ENCODE measurements at regions not wholly inside any gene's neighbourhood (a gene's known extent, or its start where the extent isn't known, plus 50 kb on each side); places are given as distances from the start of the nearest gene placed in this dataset.

- Histone ChIP-seq H3K4me1 (ENCODE audit: control insufficient read depth in 1 of 2, insufficient read depth in 2 of 2, low read length in 2 of 2) (peaks cover 7 to 18% of the 10 kb centered on the region in 2 experiments; a peak in 3 of 4 replicates), H3K4me2 (ENCODE audit: low read length) (peak overlapping the region; percentile 72), H3K27me3 (ENCODE audit: insufficient read depth, low read length) (peaks cover 7% of the 10 kb centered on the region; the same call in 1 of the 2 replicates), H3K9me3 (ENCODE audit: control insufficient read depth in 1 of 2, insufficient read depth in 1 of 2, low read depth in 1 of 2, low read length in 2 of 2) (no peaks in the 10 kb centered on the region), H3K27ac (ENCODE audit: low read depth, low read length) (no peak overlapping the region), H4K20me1 (ENCODE audit: insufficient read depth) (no peaks in the 10 kb centered on the region), H3K9me2 (ENCODE audit: insufficient read depth) (no peaks in the 10 kb centered on the region), H3K9ac (ENCODE audit: low read length) (0 out of 2 replicates have a peak overlapping the region, but pooled peaks have one; percentile 6), H3K79me2 (ENCODE audit: insufficient read depth, low read length) (no peaks in the 10 kb centered on the region), H3K36me3 (ENCODE audit: control insufficient read depth in 1 of 2, insufficient read depth in 2 of 2, low read length in 2 of 2) (no peaks in the 10 kb centered on the region), H2AFZ (ENCODE audit: low read depth, low read length, poor library complexity, severe bottlenecking) (peak overlapping the region; percentile 99), H3K4me3 (replicated peaks in 1 of 2; ENCODE audit: low read depth in 1 of 2, low read length in 2 of 2) (peak overlapping the region; percentile 36 to 52)
- peak; percentile 88 for TF ChIP-seq CBX3 (IDR thresholded peaks at IDR 0.05; ENCODE audit: low read depth)
- peak; percentile 96 for TF ChIP-seq MAX (IDR thresholded peaks at IDR 0.05)
- no peak for TF ChIP-seq ZFX (IDR thresholded peaks at IDR 0.05)
- TF ChIP-seq SRF (IDR thresholded peaks at IDR 0.05; ENCODE audit: low read depth): no peak
- peak; percentile 39; the same call in 1 of the 2 replicates for TF ChIP-seq POLR2AphosphoS5 (IDR thresholded peaks at IDR 0.05; ENCODE audit: low read depth, low read length)
- no peak for TF ChIP-seq EZH2 (IDR thresholded peaks at IDR 0.05)
- intact Hi-C loops (cut with micrococcal nuclease): no loop called here
- ChIA-PET CTCF (interaction anchor here (0.7 to 1.0 kb wide), 2 partner anchors 36 to 91 kb away, joined by 3 read pairs; no protein-coding TSS in a partner anchor), RAD21 (ENCODE audit: low non-redundant PET in 1 of 2, low total read pairs in 2 of 2, uncharacterized antibody in 2 of 2, unreplicated experiment in 2 of 2) (no interaction called here), POLR2A (no interaction called here)
- peak; percentile 94 for ATAC-seq
- DNase-seq (ENCODE audit: low read depth, low spot score): peak; percentile 62
- BruUV-seq (replicated peaks): no TSS peak
Observed at GRCh38 chr10:120979435-120980278, 128.5 kb downstream of the WDR11 start.

- POLR2A ChIA-PET: no interaction called here
- H3K9ac ChIP-seq (ENCODE audit: low read length): no peak overlapping the region
- DNase-seq (ENCODE audit: low read depth, low spot score): no peak
- CTCF ChIA-PET: no interaction called here
- no TSS peak for BruUV-seq (replicated peaks)
- TF ChIP-seq EGR1 (IDR thresholded peaks at IDR 0.05; ENCODE audit: low read depth) (no peak), TCF7L2 (IDR thresholded peaks at IDR 0.05; ENCODE audit: borderline replicate concordance, extremely low read depth, insufficient read depth, insufficient read length) (no peak), EZH2phosphoT487 (IDR thresholded peaks at IDR 0.05; ENCODE audit: borderline replicate concordance) (no peak), POLR2A (IDR thresholded peaks at IDR 0.05; ENCODE audit: borderline replicate concordance, extremely low read depth, insufficient read depth, insufficient read length) (no peak), MAX (IDR thresholded peaks at IDR 0.05) (no peak), REST (IDR thresholded peaks at IDR 0.05; ENCODE audit: low read depth) (no peak)
- H2AFZ ChIP-seq (ENCODE audit: low read depth, low read length, poor library complexity, severe bottlenecking): peak overlapping the region; percentile 11
- H3K9me3 ChIP-seq (ENCODE audit: control insufficient read depth in 1 of 2, insufficient read depth in 1 of 2, low read depth in 1 of 2, low read length in 2 of 2): no peaks in the 10 kb centered on the region
- peak overlapping the region; percentile 72; the same call in 1 of the 2 replicates for H3K4me2 ChIP-seq (ENCODE audit: low read length)
- no peaks in the 10 kb centered on the region for H3K27me3 ChIP-seq (ENCODE audit: insufficient read depth, low read length)
- RAD21 ChIA-PET (ENCODE audit: low non-redundant PET in 1 of 2, low total read pairs in 2 of 2, uncharacterized antibody in 2 of 2, unreplicated experiment in 2 of 2): no interaction called here
- no peaks in the 10 kb centered on the region for H4K20me1 ChIP-seq (ENCODE audit: insufficient read depth)
- intact Hi-C loops (cut with micrococcal nuclease): no loop called here
- H3K4me3 ChIP-seq (replicated peaks in 1 of 2; ENCODE audit: low read depth in 1 of 2, low read length in 2 of 2): no peak overlapping the region
- no peaks in the 10 kb centered on the region for H3K9me2 ChIP-seq (ENCODE audit: insufficient read depth)
- no peaks in the 10 kb centered on the region for H3K79me2 ChIP-seq (ENCODE audit: insufficient read depth, low read length)
- peaks cover 7 to 18% of the 10 kb centered on the region in 2 experiments; a peak in 3 of 4 replicates for H3K4me1 ChIP-seq (ENCODE audit: control insufficient read depth in 1 of 2, insufficient read depth in 2 of 2, low read length in 2 of 2)
- H3K36me3 ChIP-seq (ENCODE audit: control insufficient read depth in 1 of 2, insufficient read depth in 2 of 2, low read length in 2 of 2): no peaks in the 10 kb centered on the region
- H3K27ac ChIP-seq (ENCODE audit: low read depth, low read length): no peak overlapping the region
- ATAC-seq: no peak
Observed at GRCh38 chr10:120980279-120981255, 129.4 kb downstream of the WDR11 start.
